GM12873 (cell line): ENCODE measurements at regions not wholly inside any gene's neighbourhood (a gene's known extent, or its start where the extent isn't known, plus 50 kb on each side); places are given as distances from the start of the nearest gene placed in this dataset.

Source experiments
- CTCF ChIP-seq: IDR thresholded peaks from 2 replicates; pipeline ENCODE4 v1.5.1; 2012; ENCODE audit warnings: low read depth, mild to moderate bottlenecking, moderate library complexity, low read length, control low read depth; ENCODE audit not compliant: insufficient read depth; ENCODE audit errors: missing control alignments

DNA sequence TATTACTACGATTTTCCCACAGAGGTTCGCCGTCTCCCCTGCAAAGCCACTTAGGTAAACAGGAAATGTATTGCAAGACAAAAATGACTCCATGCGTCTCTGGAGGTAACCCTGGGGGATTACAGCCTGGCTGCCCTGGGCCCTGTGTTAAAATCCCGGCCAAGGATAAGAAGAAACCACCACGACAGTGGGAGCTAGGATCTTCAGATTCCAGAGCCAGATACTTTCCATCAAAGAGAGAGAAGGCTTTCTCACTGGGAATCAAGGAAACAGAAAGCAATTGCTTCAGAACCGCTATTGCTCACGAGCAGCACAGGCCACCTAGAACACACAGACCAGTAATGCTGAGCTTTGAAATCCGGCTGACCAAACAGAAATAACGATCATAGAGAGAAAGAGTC lies 97.9 kb upstream of the ZNF516 start:
- TF ChIP-seq CTCF, result no peak

- no peak for TF ChIP-seq CTCF
Measured at GRCh38 chr18:76592096-76592495, 97.1 kb upstream of the ZNF516 start.

DNA sequence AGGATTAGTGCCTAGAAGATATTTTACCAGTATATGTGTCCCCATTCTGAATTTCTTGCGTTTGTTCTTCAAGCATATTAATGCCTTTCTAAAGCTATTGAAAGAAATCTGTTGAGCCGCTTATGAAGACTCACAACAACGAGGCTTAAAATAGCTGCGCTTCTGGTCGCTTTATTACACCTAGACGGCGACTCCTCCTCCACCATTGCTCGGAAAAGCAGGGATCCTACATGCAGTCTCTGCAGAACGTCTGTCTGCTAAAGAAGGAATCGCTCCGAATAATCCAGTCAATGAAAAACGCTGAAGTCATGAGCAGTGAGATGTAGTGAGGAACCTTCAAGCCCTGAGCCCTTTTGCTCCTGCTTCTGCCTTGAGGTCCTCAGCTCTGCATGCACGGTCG lies 94.8 kb upstream of the ZNF516 start:
- TF ChIP-seq CTCF, result no peak

GRCh38 chr18:76589316-76589715 lies 94.3 kb upstream of the ZNF516 start:
- TF ChIP-seq CTCF, result no peak

DNA sequence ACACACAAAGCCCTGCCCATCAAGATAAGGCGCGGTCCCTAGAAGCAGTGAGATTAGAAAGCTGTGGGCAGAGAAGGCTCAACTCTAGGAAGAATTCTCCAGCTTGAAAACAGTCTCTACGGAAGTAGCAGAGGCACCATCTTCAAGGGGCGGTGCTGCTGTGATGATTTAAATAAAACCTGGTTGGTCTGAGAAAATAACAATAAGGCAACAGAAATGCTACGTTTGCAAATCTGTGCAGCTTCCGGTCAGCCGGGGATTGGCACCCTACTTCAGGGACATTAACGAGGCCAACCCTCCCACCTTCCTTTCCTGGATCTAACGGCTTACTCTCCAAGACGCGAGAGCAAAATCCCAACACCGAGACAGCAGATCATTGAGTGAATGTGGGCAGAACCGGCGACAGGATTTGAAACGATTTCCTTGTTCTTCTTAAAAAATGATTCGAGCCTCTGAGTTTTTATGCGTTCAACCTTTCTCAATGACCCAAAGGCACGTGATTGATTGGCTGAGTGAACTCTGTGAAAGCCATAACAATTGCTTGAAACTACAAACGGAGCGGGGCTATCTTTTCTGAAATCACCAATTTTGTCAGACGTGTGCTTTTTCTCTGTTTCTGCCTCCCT lies 93.7 kb upstream of the ZNF516 start:
- TF ChIP-seq CTCF, result no peak

GRCh38 chr18:76587879-76588271 lies 92.8 kb upstream of the ZNF516 start:
- no peak for TF ChIP-seq CTCF

DNA sequence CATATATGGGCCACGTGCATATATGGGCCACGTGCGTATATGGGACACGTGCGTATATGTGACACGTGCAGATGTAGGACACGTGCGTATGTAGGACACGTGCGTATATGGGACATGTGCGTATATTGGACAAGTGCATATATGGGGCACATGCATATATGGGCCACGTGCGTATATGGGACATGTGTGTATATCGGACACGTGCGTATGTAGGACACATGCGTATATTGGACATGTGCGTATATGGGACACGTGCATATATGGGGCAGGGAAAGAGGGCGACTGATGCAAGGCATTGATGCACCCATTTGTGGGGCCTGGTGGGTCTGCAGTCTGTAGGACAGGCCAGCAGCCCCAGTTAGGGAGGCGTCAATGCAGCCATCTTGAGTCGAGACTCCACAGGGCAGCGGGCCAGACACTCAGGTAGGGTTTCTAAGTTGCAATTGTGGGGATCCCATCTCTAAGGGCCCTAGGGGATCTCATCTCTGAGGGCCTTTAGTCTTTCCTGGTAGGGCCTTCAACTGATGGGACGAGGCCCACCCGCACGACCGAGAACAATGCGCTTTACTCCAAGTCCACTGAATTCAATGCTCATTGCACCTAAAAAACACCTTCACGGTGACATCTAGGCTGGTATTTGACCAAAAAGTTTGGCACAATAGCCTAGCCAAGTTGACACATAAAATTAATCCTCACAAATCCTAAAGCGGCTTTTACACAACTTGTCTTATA lies 92.3 kb upstream of the ZNF516 start:
- no peak for TF ChIP-seq CTCF
